Mesothelial cell of epicardium (in vitro differentiated cells): ENCODE measurements at regions not wholly inside any gene's neighbourhood (a gene's known extent, or its start where the extent isn't known, plus 50 kb on each side); places are given as distances from the start of the nearest gene placed in this dataset.

Source experiments
- DNase-seq, 2 experiments: peaks; one replicate each; pipeline ENCODE4 v3.0.0; 2021; ENCODE audit warnings: low spot score in 2 of 2; ENCODE audit not compliant: unreplicated experiment in 2 of 2
- H3K27ac Mint-ChIP-seq: 2 replicates; pipeline ENCODE4 v1.8.0; 2021; ENCODE audit warnings: mixed read lengths
- H3K27me3 Mint-ChIP-seq: 2 replicates; pipeline ENCODE4 v1.8.0; 2021; ENCODE audit warnings: low read depth, mixed read lengths
- H3K36me3 Mint-ChIP-seq: 2 replicates; pipeline ENCODE4 v1.8.0; 2021; ENCODE audit warnings: mixed read lengths
- H3K4me1 Mint-ChIP-seq: 2 replicates; pipeline ENCODE4 v1.8.0; 2021; ENCODE audit warnings: mixed read lengths
- H3K4me3 Mint-ChIP-seq: 2 replicates; pipeline ENCODE4 v1.8.0; 2021; ENCODE audit warnings: mild to moderate bottlenecking, moderate library complexity, mixed read lengths
- H3K9me3 Mint-ChIP-seq: 2 replicates; pipeline ENCODE4 v1.8.0; 2021; ENCODE audit warnings: mixed read lengths
- CTCF ChIP-seq: fragments of 200-600 bp; sonication (generic); IDR thresholded peaks from one replicate; pipeline ENCODE4 v1.5.0; 2021; ENCODE audit warnings: antibody characterized with exemption; ENCODE audit not compliant: unreplicated experiment

GRCh38 chr11:70549386-70549785, 151.1 kb downstream of the CTTN start:
- Mint-ChIP-seq H3K36me3 (no peaks in the 10 kb centered on the region), H3K4me1 (peaks cover 7% of the 10 kb centered on the region), H3K4me3 (no peak overlapping the region), H3K27ac (no peak overlapping the region), H3K9me3 (no peaks in the 10 kb centered on the region), H3K27me3 (no peaks in the 10 kb centered on the region)
- TF ChIP-seq CTCF = no peak
- no peak for DNase-seq

GRCh38 chr11:70549796-70550195, 151.5 kb downstream of the CTTN start:
- Mint-ChIP-seq H3K36me3 (no peaks in the 10 kb centered on the region), H3K9me3 (no peaks in the 10 kb centered on the region), H3K4me3 (no peak overlapping the region), H3K4me1 (peaks cover 7% of the 10 kb centered on the region), H3K27ac (no peak overlapping the region), H3K27me3 (no peaks in the 10 kb centered on the region)
- DNase-seq = no peak
- TF ChIP-seq CTCF = no peak

GRCh38 chr11:70550456-70551195, 152.3 kb downstream of the CTTN start:
- no peaks in the 10 kb centered on the region for H3K36me3 Mint-ChIP-seq
- H3K4me3 Mint-ChIP-seq = no peak overlapping the region
- H3K4me1 Mint-ChIP-seq = peaks cover 7% of the 10 kb centered on the region

GRCh38 chr11:70551351-70552166, 153.2 kb downstream of the CTTN start:
- no peak overlapping the region for H3K4me3 Mint-ChIP-seq
- no peaks in the 10 kb centered on the region for H3K9me3 Mint-ChIP-seq
- TF ChIP-seq CTCF = no peak
- H3K27ac Mint-ChIP-seq = no peak overlapping the region
- H3K27me3 Mint-ChIP-seq = no peaks in the 10 kb centered on the region
- no peaks in the 10 kb centered on the region for H3K36me3 Mint-ChIP-seq
- no peak for DNase-seq
- peaks cover 7% of the 10 kb centered on the region for H3K4me1 Mint-ChIP-seq

More at GRCh38 chr11:70550456-70551195, 152.3 kb downstream of the CTTN start:
- Mint-ChIP-seq H3K27me3 (no peaks in the 10 kb centered on the region), H3K27ac (no peak overlapping the region), H3K9me3 (no peaks in the 10 kb centered on the region)
- TF ChIP-seq CTCF = no peak
- no peak for DNase-seq

- no peak for TF ChIP-seq CTCF
- H3K4me1 Mint-ChIP-seq = peaks cover 5% of the 10 kb centered on the region
- H3K9me3 Mint-ChIP-seq = no peaks in the 10 kb centered on the region
These were observed 154.1 kb downstream of the CTTN start for GRCh38 chr11:70552167-70553150.

More at GRCh38 chr11:70552167-70553150, 154.1 kb downstream of the CTTN start:
- no peak overlapping the region for H3K27ac Mint-ChIP-seq
- no peaks in the 10 kb centered on the region for H3K27me3 Mint-ChIP-seq
- no peak overlapping the region for H3K4me3 Mint-ChIP-seq
- no peak for DNase-seq
- no peaks in the 10 kb centered on the region for H3K36me3 Mint-ChIP-seq
